Stomach (tissue), 4 donors: ENCODE measurements at regions not wholly inside any gene's neighbourhood (a gene's known extent, or its start where the extent isn't known, plus 50 kb on each side); places are given as distances from the start of the nearest gene placed in this dataset.

Experiments used
- EP300 ChIP-seq: sonication (generic); formaldehyde crosslinking; IDR thresholded peaks from one replicate; pipeline ENCODE4 v1.6.1; 2017; ENCODE audit warnings: antibody characterized with exemption
- POLR2A ChIP-seq, 4 donors: fragments of 450-650 bp; IDR thresholded peaks; one replicate each; pipeline ENCODE4 v1.6.1; 2016; ENCODE audit warnings: antibody characterized with exemption in 4 of 4, control low read depth in 2 of 4, mild to moderate bottlenecking in 1 of 4, moderate library complexity in 1 of 4
- POLR2AphosphoS5 ChIP-seq, 3 donors: sonication (generic); formaldehyde crosslinking; IDR thresholded peaks; one replicate each; pipeline ENCODE4 v1.6.1; 2016; ENCODE audit warnings: antibody characterized with exemption in 3 of 3
- TF ChIP-seq, protein P1 (sequence below), 7 experiments: fragments of 450-650 bp in 4 of 7; fragments of 200-600 bp in 3 of 7; sonication (generic) in 3 of 7; IDR thresholded peaks; one replicate each; pipeline ENCODE4 v1.5.1; 2016 to 2019; ENCODE audit warnings: antibody characterized with exemption in 7 of 7, control low read depth in 2 of 7, mild to moderate bottlenecking in 1 of 7

GRCh38 chr1:217004776-217005436 lies 281.7 kb upstream of the ESRRG start:
- TF ChIP-seq, protein P1, sequence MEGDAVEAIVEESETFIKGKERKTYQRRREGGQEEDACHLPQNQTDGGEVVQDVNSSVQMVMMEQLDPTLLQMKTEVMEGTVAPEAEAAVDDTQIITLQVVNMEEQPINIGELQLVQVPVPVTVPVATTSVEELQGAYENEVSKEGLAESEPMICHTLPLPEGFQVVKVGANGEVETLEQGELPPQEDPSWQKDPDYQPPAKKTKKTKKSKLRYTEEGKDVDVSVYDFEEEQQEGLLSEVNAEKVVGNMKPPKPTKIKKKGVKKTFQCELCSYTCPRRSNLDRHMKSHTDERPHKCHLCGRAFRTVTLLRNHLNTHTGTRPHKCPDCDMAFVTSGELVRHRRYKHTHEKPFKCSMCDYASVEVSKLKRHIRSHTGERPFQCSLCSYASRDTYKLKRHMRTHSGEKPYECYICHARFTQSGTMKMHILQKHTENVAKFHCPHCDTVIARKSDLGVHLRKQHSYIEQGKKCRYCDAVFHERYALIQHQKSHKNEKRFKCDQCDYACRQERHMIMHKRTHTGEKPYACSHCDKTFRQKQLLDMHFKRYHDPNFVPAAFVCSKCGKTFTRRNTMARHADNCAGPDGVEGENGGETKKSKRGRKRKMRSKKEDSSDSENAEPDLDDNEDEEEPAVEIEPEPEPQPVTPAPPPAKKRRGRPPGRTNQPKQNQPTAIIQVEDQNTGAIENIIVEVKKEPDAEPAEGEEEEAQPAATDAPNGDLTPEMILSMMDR (IDR thresholded peaks at IDR 0.05) = no peak
- TF ChIP-seq POLR2A (IDR thresholded peaks at IDR 0.05) (no peak), EP300 (no peak), POLR2AphosphoS5 (IDR thresholded peaks at IDR 0.05) (no peak)
